ENCODE measurements at regions not wholly inside any gene's neighbourhood (a gene's known extent, or its start where the extent isn't known, plus 50 kb on each side); places are given as distances from the start of the nearest gene placed in this dataset.

GRCh38 chr6:133613211-133613610 lies 275.7 kb upstream of the TCF21 start:
- H3K36me3 Mint-ChIP-seq, result no peaks in the 10 kb centered on the region
- H3K27me3 Mint-ChIP-seq, result peaks cover 1% of the 10 kb centered on the region
- no peak overlapping the region for H3K27ac Mint-ChIP-seq
- H3K4me3 Mint-ChIP-seq, result no peak overlapping the region
- H3K9me3 Mint-ChIP-seq (ENCODE audit: low read depth), result no peaks in the 10 kb centered on the region
- no peaks in the 10 kb centered on the region for H3K4me1 Mint-ChIP-seq (ENCODE audit: low read depth)

GRCh38 chr6:133621751-133622150 lies 267.2 kb upstream of the TCF21 start:
- Mint-ChIP-seq H3K4me3 (no peak overlapping the region), H3K27ac (no peak overlapping the region), H3K4me1 (ENCODE audit: low read depth) (no peaks in the 10 kb centered on the region), H3K27me3 (no peaks in the 10 kb centered on the region), H3K36me3 (no peaks in the 10 kb centered on the region), H3K9me3 (ENCODE audit: low read depth) (peaks cover 5% of the 10 kb centered on the region)

GRCh38 chr6:133623065-133623464 lies 265.8 kb upstream of the TCF21 start:
- no peak overlapping the region for H3K4me3 Mint-ChIP-seq
- no peak overlapping the region for H3K27ac Mint-ChIP-seq
- no peaks in the 10 kb centered on the region for H3K4me1 Mint-ChIP-seq (ENCODE audit: low read depth)
- H3K27me3 Mint-ChIP-seq, result peaks cover 3% of the 10 kb centered on the region
- no peaks in the 10 kb centered on the region for H3K36me3 Mint-ChIP-seq
- H3K9me3 Mint-ChIP-seq (ENCODE audit: low read depth), result peaks cover 5% of the 10 kb centered on the region

- Mint-ChIP-seq H3K27ac (no peak overlapping the region), H3K4me1 (ENCODE audit: low read depth) (no peaks in the 10 kb centered on the region), H3K36me3 (no peaks in the 10 kb centered on the region), H3K9me3 (ENCODE audit: low read depth) (peaks cover 2% of the 10 kb centered on the region), H3K4me3 (no peak overlapping the region), H3K27me3 (peaks cover 4% of the 10 kb centered on the region)
Observed at GRCh38 chr6:133623621-133624020, 265.3 kb upstream of the TCF21 start.

- peaks cover 4% of the 10 kb centered on the region for H3K27me3 Mint-ChIP-seq
- H3K9me3 Mint-ChIP-seq (ENCODE audit: low read depth), result no peaks in the 10 kb centered on the region
- H3K4me1 Mint-ChIP-seq (ENCODE audit: low read depth), result no peaks in the 10 kb centered on the region
- no peaks in the 10 kb centered on the region for H3K36me3 Mint-ChIP-seq
- H3K27ac Mint-ChIP-seq, result no peak overlapping the region
- H3K4me3 Mint-ChIP-seq, result no peak overlapping the region
Observed at GRCh38 chr6:133626096-133626666, 262.7 kb upstream of the TCF21 start.

GRCh38 chr6:133629970-133630369 lies 258.9 kb upstream of the TCF21 start:
- no peaks in the 10 kb centered on the region for H3K9me3 Mint-ChIP-seq (ENCODE audit: low read depth)
- H3K27me3 Mint-ChIP-seq, result peaks cover 4% of the 10 kb centered on the region
- H3K27ac Mint-ChIP-seq, result no peak overlapping the region
- H3K4me1 Mint-ChIP-seq (ENCODE audit: low read depth), result no peaks in the 10 kb centered on the region
- no peak overlapping the region for H3K4me3 Mint-ChIP-seq
- H3K36me3 Mint-ChIP-seq, result no peaks in the 10 kb centered on the region

GRCh38 chr6:133630651-133631050 lies 258.3 kb upstream of the TCF21 start:
- no peaks in the 10 kb centered on the region for H3K36me3 Mint-ChIP-seq
- H3K27me3 Mint-ChIP-seq, result peaks cover 4% of the 10 kb centered on the region
- H3K4me3 Mint-ChIP-seq, result no peak overlapping the region
- no peaks in the 10 kb centered on the region for H3K9me3 Mint-ChIP-seq (ENCODE audit: low read depth)
- no peak overlapping the region for H3K27ac Mint-ChIP-seq
- H3K4me1 Mint-ChIP-seq (ENCODE audit: low read depth), result no peaks in the 10 kb centered on the region

- Mint-ChIP-seq H3K36me3 (no peaks in the 10 kb centered on the region), H3K27ac (no peak overlapping the region), H3K9me3 (ENCODE audit: low read depth) (no peaks in the 10 kb centered on the region), H3K4me1 (ENCODE audit: low read depth) (no peaks in the 10 kb centered on the region), H3K4me3 (no peak overlapping the region), H3K27me3 (peaks cover 4% of the 10 kb centered on the region)
Observed at GRCh38 chr6:133631421-133631820, 257.5 kb upstream of the TCF21 start.

GRCh38 chr6:133632206-133632605 lies 256.7 kb upstream of the TCF21 start:
- no peaks in the 10 kb centered on the region for H3K4me1 Mint-ChIP-seq (ENCODE audit: low read depth)
- no peak overlapping the region for H3K27ac Mint-ChIP-seq
- no peak overlapping the region for H3K4me3 Mint-ChIP-seq
- peaks cover 4% of the 10 kb centered on the region for H3K27me3 Mint-ChIP-seq
- H3K9me3 Mint-ChIP-seq (ENCODE audit: low read depth), result no peaks in the 10 kb centered on the region
- H3K36me3 Mint-ChIP-seq, result no peaks in the 10 kb centered on the region

- H3K4me3 Mint-ChIP-seq, result no peak overlapping the region
- H3K36me3 Mint-ChIP-seq, result no peaks in the 10 kb centered on the region
- peaks cover 2% of the 10 kb centered on the region for H3K27me3 Mint-ChIP-seq
- peaks cover under 1% of the 10 kb centered on the region for H3K9me3 Mint-ChIP-seq (ENCODE audit: low read depth)
- H3K4me1 Mint-ChIP-seq (ENCODE audit: low read depth), result no peaks in the 10 kb centered on the region
- no peak overlapping the region for H3K27ac Mint-ChIP-seq
Observed at GRCh38 chr6:133632906-133633305, 256.0 kb upstream of the TCF21 start.

GRCh38 chr6:133634474-133634873 lies 254.4 kb upstream of the TCF21 start:
- Mint-ChIP-seq H3K27me3 (no peaks in the 10 kb centered on the region), H3K36me3 (no peaks in the 10 kb centered on the region), H3K27ac (no peak overlapping the region), H3K4me1 (ENCODE audit: low read depth) (no peaks in the 10 kb centered on the region), H3K9me3 (ENCODE audit: low read depth) (peaks cover 7% of the 10 kb centered on the region), H3K4me3 (no peak overlapping the region)

- no peaks in the 10 kb centered on the region for H3K4me1 Mint-ChIP-seq (ENCODE audit: low read depth)
- no peaks in the 10 kb centered on the region for H3K27me3 Mint-ChIP-seq
- no peak overlapping the region for H3K4me3 Mint-ChIP-seq
- H3K27ac Mint-ChIP-seq, result no peak overlapping the region
- H3K36me3 Mint-ChIP-seq, result no peaks in the 10 kb centered on the region
- H3K9me3 Mint-ChIP-seq (ENCODE audit: low read depth), result peaks cover 7% of the 10 kb centered on the region
Observed at GRCh38 chr6:133635447-133635846, 253.5 kb upstream of the TCF21 start.

- no peak overlapping the region for H3K4me3 Mint-ChIP-seq
- no peaks in the 10 kb centered on the region for H3K4me1 Mint-ChIP-seq (ENCODE audit: low read depth)
- H3K36me3 Mint-ChIP-seq, result no peaks in the 10 kb centered on the region
- H3K27ac Mint-ChIP-seq, result no peak overlapping the region
- H3K27me3 Mint-ChIP-seq, result no peaks in the 10 kb centered on the region
- H3K9me3 Mint-ChIP-seq (ENCODE audit: low read depth), result peaks cover 7% of the 10 kb centered on the region
Observed at GRCh38 chr6:133637436-133637835, 251.5 kb upstream of the TCF21 start.

- H3K4me3 Mint-ChIP-seq, result no peak overlapping the region
- H3K9me3 Mint-ChIP-seq (ENCODE audit: low read depth), result peaks cover 7% of the 10 kb centered on the region
- H3K27me3 Mint-ChIP-seq, result no peaks in the 10 kb centered on the region
- no peak overlapping the region for H3K27ac Mint-ChIP-seq
- H3K4me1 Mint-ChIP-seq (ENCODE audit: low read depth), result no peaks in the 10 kb centered on the region
- no peaks in the 10 kb centered on the region for H3K36me3 Mint-ChIP-seq
Observed at GRCh38 chr6:133637874-133638273, 251.0 kb upstream of the TCF21 start.

- H3K27me3 Mint-ChIP-seq, result peaks cover 2% of the 10 kb centered on the region
- peaks cover 7% of the 10 kb centered on the region for H3K9me3 Mint-ChIP-seq (ENCODE audit: low read depth)
- no peaks in the 10 kb centered on the region for H3K4me1 Mint-ChIP-seq (ENCODE audit: low read depth)
- no peaks in the 10 kb centered on the region for H3K36me3 Mint-ChIP-seq
- no peak overlapping the region for H3K27ac Mint-ChIP-seq
- H3K4me3 Mint-ChIP-seq, result no peak overlapping the region
Observed at GRCh38 chr6:133641104-133641503, 247.8 kb upstream of the TCF21 start.

- no peak overlapping the region for H3K27ac Mint-ChIP-seq
- no peaks in the 10 kb centered on the region for H3K36me3 Mint-ChIP-seq
- H3K27me3 Mint-ChIP-seq, result peaks cover 5% of the 10 kb centered on the region
- H3K4me3 Mint-ChIP-seq, result no peak overlapping the region
- H3K4me1 Mint-ChIP-seq (ENCODE audit: low read depth), result no peaks in the 10 kb centered on the region
- no peaks in the 10 kb centered on the region for H3K9me3 Mint-ChIP-seq (ENCODE audit: low read depth)
Observed at GRCh38 chr6:133644548-133644891, 244.4 kb upstream of the TCF21 start.
